ENCODE measurements at regions not wholly inside any gene's neighbourhood (a gene's known extent, or its start where the extent isn't known, plus 50 kb on each side); places are given as distances from the start of the nearest gene placed in this dataset.

GRCh38 chr11:116427337-116427902, 345.4 kb downstream of the BUD13 start:
- TF ChIP-seq CTCF (IDR thresholded peaks at IDR 0.05; ENCODE audit: unreplicated experiment), result no peak
- no peaks in the 10 kb centered on the region for H3K9me3 Mint-ChIP-seq (ENCODE audit: unreplicated experiment)

GRCh38 chr11:116426761-116427160, 346.0 kb downstream of the BUD13 start:
- no peaks in the 10 kb centered on the region for H3K36me3 Mint-ChIP-seq (ENCODE audit: low read depth, unreplicated experiment)
- H3K27ac Mint-ChIP-seq (ENCODE audit: unreplicated experiment), result no peak overlapping the region
- H3K9me3 Mint-ChIP-seq (ENCODE audit: unreplicated experiment), result no peaks in the 10 kb centered on the region
- no peaks in the 10 kb centered on the region for H3K27me3 Mint-ChIP-seq (ENCODE audit: unreplicated experiment)
- no peak overlapping the region for H3K4me3 Mint-ChIP-seq (ENCODE audit: unreplicated experiment)
- peaks cover 5% of the 10 kb centered on the region for H3K4me1 Mint-ChIP-seq (ENCODE audit: unreplicated experiment)
- TF ChIP-seq CTCF (IDR thresholded peaks at IDR 0.05; ENCODE audit: unreplicated experiment), result no peak
- DNase-seq (ENCODE audit: low spot score), result no peak

More at GRCh38 chr11:116427337-116427902, 345.4 kb downstream of the BUD13 start:
- no peak overlapping the region for H3K4me3 Mint-ChIP-seq (ENCODE audit: unreplicated experiment)
- no peaks in the 10 kb centered on the region for H3K36me3 Mint-ChIP-seq (ENCODE audit: low read depth, unreplicated experiment)
- H3K27me3 Mint-ChIP-seq (ENCODE audit: unreplicated experiment), result no peaks in the 10 kb centered on the region
- no peak overlapping the region for H3K27ac Mint-ChIP-seq (ENCODE audit: unreplicated experiment)
- DNase-seq (ENCODE audit: low spot score), result no peak
- H3K4me1 Mint-ChIP-seq (ENCODE audit: unreplicated experiment), result peaks cover 5% of the 10 kb centered on the region

- no peak overlapping the region for H3K4me3 Mint-ChIP-seq (ENCODE audit: unreplicated experiment)
- no peaks in the 10 kb centered on the region for H3K36me3 Mint-ChIP-seq (ENCODE audit: low read depth, unreplicated experiment)
- TF ChIP-seq CTCF (IDR thresholded peaks at IDR 0.05; ENCODE audit: unreplicated experiment), result no peak
- H3K4me1 Mint-ChIP-seq (ENCODE audit: unreplicated experiment), result peaks cover 5% of the 10 kb centered on the region
- DNase-seq (ENCODE audit: low spot score), result no peak
- H3K9me3 Mint-ChIP-seq (ENCODE audit: unreplicated experiment), result no peaks in the 10 kb centered on the region
- no peak overlapping the region for H3K27ac Mint-ChIP-seq (ENCODE audit: unreplicated experiment)
- H3K27me3 Mint-ChIP-seq (ENCODE audit: unreplicated experiment), result no peaks in the 10 kb centered on the region
Measured at GRCh38 chr11:116424615-116425261, 348.0 kb downstream of the BUD13 start.

GRCh38 chr11:116422956-116423600, 349.7 kb downstream of the BUD13 start:
- Mint-ChIP-seq H3K4me1 (ENCODE audit: unreplicated experiment) (peaks cover 2% of the 10 kb centered on the region), H3K9me3 (ENCODE audit: unreplicated experiment) (no peaks in the 10 kb centered on the region), H3K4me3 (ENCODE audit: unreplicated experiment) (no peak overlapping the region), H3K27ac (ENCODE audit: unreplicated experiment) (no peak overlapping the region), H3K27me3 (ENCODE audit: unreplicated experiment) (peaks cover 2% of the 10 kb centered on the region), H3K36me3 (ENCODE audit: low read depth, unreplicated experiment) (no peaks in the 10 kb centered on the region)
- peak; percentile 26 for DNase-seq (ENCODE audit: low spot score)
- no peak for TF ChIP-seq CTCF (IDR thresholded peaks at IDR 0.05; ENCODE audit: unreplicated experiment)

GRCh38 chr11:116422556-116422955, 350.2 kb downstream of the BUD13 start:
- Mint-ChIP-seq H3K9me3 (ENCODE audit: unreplicated experiment) (no peaks in the 10 kb centered on the region), H3K27ac (ENCODE audit: unreplicated experiment) (no peak overlapping the region), H3K4me3 (ENCODE audit: unreplicated experiment) (no peak overlapping the region), H3K27me3 (ENCODE audit: unreplicated experiment) (peaks cover 4% of the 10 kb centered on the region), H3K4me1 (ENCODE audit: unreplicated experiment) (no peaks in the 10 kb centered on the region), H3K36me3 (ENCODE audit: low read depth, unreplicated experiment) (no peaks in the 10 kb centered on the region)
- no peak for DNase-seq (ENCODE audit: low spot score)
- no peak for TF ChIP-seq CTCF (IDR thresholded peaks at IDR 0.05; ENCODE audit: unreplicated experiment)

Measured in endothelial cell (in vitro differentiated cells).